Body of pancreas (tissue), 4 donors: ENCODE measurements at regions not wholly inside any gene's neighbourhood (a gene's known extent, or its start where the extent isn't known, plus 50 kb on each side); places are given as distances from the start of the nearest gene placed in this dataset.

Source experiments
- CTCF ChIP-seq, 7 experiments: fragments of 450-650 bp in 4 of 7; fragments of 200-600 bp in 3 of 7; sonication (generic) in 3 of 7; IDR thresholded peaks; one replicate each; pipeline ENCODE4 v1.5.1; 2016 to 2019; ENCODE audit warnings: antibody characterized with exemption in 7 of 7
- POLR2A ChIP-seq, 3 donors: fragments of 450-650 bp; IDR thresholded peaks; one replicate each; pipeline ENCODE4 v1.6.1; 2016; ENCODE audit warnings: antibody characterized with exemption in 3 of 3, mild to moderate bottlenecking in 2 of 3

- TF ChIP-seq CTCF (IDR thresholded peaks at IDR 0.05) = no peak
- no peak for TF ChIP-seq POLR2A (IDR thresholded peaks at IDR 0.05)
These were observed 157.3 kb upstream of the SMARCA2 start for GRCh38 chr9:1857808-1858207.
